Middle frontal gyrus (tissue), 1 donor: ENCODE measurements at regions not wholly inside any gene's neighbourhood (a gene's known extent, or its start where the extent isn't known, plus 50 kb on each side); places are given as distances from the start of the nearest gene placed in this dataset.

ENCODE experiments used
- DNase-seq: peaks from one replicate; pipeline ENCODE4 v3.0.0-alpha.2; 2015; ENCODE audit warnings: low spot score; ENCODE audit errors: extremely low spot score

GRCh38 chr12:116401565-116401964 lies 124.1 kb upstream of the MED13L start:
- DNase-seq, result no peak

- no peak for DNase-seq
Measured at GRCh38 chr12:116402163-116402939, 124.9 kb upstream of the MED13L start.

- DNase-seq, result no peak
Measured at GRCh38 chr12:116403546-116403945, 126.1 kb upstream of the MED13L start.

GRCh38 chr12:116404247-116404646 lies 126.8 kb upstream of the MED13L start:
- no peak for DNase-seq

GRCh38 chr12:116404913-116405611 lies 127.6 kb upstream of the MED13L start:
- no peak for DNase-seq

- no peak for DNase-seq
Measured at GRCh38 chr12:116406529-116406928, 129.0 kb upstream of the MED13L start.

- DNase-seq, result no peak
Measured at GRCh38 chr12:116408489-116409250, 131.2 kb upstream of the MED13L start.

GRCh38 chr12:116411977-116412376 lies 134.5 kb upstream of the MED13L start:
- DNase-seq, result no peak

GRCh38 chr12:116414891-116415290 lies 137.4 kb upstream of the MED13L start:
- no peak for DNase-seq

GRCh38 chr12:116415408-116416108 lies 138.1 kb upstream of the MED13L start:
- DNase-seq, result no peak

- no peak for DNase-seq
Measured at GRCh38 chr12:116416166-116416565, 138.7 kb upstream of the MED13L start.

- DNase-seq, result no peak
Measured at GRCh38 chr12:116418551-116418950, 140.6 kb upstream of the MAP1LC3B2 start.

GRCh38 chr12:116420227-116420880 lies 138.8 kb upstream of the MAP1LC3B2 start:
- no peak for DNase-seq

GRCh38 chr12:116421785-116422538 lies 137.2 kb upstream of the MAP1LC3B2 start:
- DNase-seq, result no peak

GRCh38 chr12:116423094-116423493 lies 136.1 kb upstream of the MAP1LC3B2 start:
- DNase-seq, result no peak

- no peak for DNase-seq
Measured at GRCh38 chr12:116425256-116426193, 133.7 kb upstream of the MAP1LC3B2 start.

GRCh38 chr12:116426391-116427136 lies 132.6 kb upstream of the MAP1LC3B2 start:
- no peak for DNase-seq

GRCh38 chr12:116427200-116427930 lies 131.8 kb upstream of the MAP1LC3B2 start:
- DNase-seq, result no peak
